Heart right ventricle (tissue), 16 donors: ENCODE measurements at regions not wholly inside any gene's neighbourhood (a gene's known extent, or its start where the extent isn't known, plus 50 kb on each side); places are given as distances from the start of the nearest gene placed in this dataset.

ENCODE experiments used
- ATAC-seq, 8 donors: fragments of 200-7000 bp; cut with Tn5 transposase; one replicate each; pipeline ENCODE4 v1.9.1; 2020; ENCODE audit warnings: mild to moderate bottlenecking in 8 of 8, moderate library complexity in 8 of 8, moderate number of reproducible peaks in 1 of 8
- DNase-seq, 2 donors: peaks; one replicate each; pipeline ENCODE4 v3.0.0-alpha.2; 2020
- H3K27ac ChIP-seq, 10 donors: fragments of 200-600 bp; sonication (generic) in 2 of 10; one replicate each; pipeline versions ENCODE4 v1.5.0 to v1.8.0; 2020 to 2022; ENCODE audit warnings: mild to moderate bottlenecking in 3 of 10
- H3K27me3 ChIP-seq, 7 donors: fragments of 200-600 bp; one replicate each; pipeline ENCODE4 v1.8.0; 2021 to 2022; ENCODE audit warnings: mild to moderate bottlenecking in 2 of 7
- H3K36me3 ChIP-seq, 9 donors: fragments of 200-600 bp; sonication (generic) in 1 of 9; one replicate each; pipeline versions ENCODE4 v1.5.0 to v1.8.0; 2020 to 2022; ENCODE audit warnings: mild to moderate bottlenecking in 2 of 9
- H3K4me1 ChIP-seq, 9 donors: fragments of 200-600 bp; sonication (generic) in 1 of 9; one replicate each; pipeline versions ENCODE4 v1.5.0 to v1.8.0; 2020 to 2022; ENCODE audit warnings: mild to moderate bottlenecking in 4 of 9
- H3K4me3 ChIP-seq, 10 donors: fragments of 200-600 bp; sonication (generic) in 2 of 10; one replicate each; pipeline versions ENCODE4 v1.5.0 to v1.8.0; 2020 to 2022; ENCODE audit warnings: mild to moderate bottlenecking in 7 of 10, moderate library complexity in 2 of 10
- H3K9me3 ChIP-seq, 11 donors: fragments of 200-600 bp in 10 of 11; sonication (generic) in 2 of 11; one replicate each; pipeline versions ENCODE4 v1.5.0 to v1.8.0; 2013 to 2022; ENCODE audit warnings: mild to moderate bottlenecking in 2 of 11, control low read depth in 1 of 11, moderate library complexity in 1 of 11
- WGBS, 2 donors: extraction: QIAGEN DNeasy Blood & Tissue Kit; methylation state at CpG; one replicate each; pipeline ENCODE4 v1.1.7; 2013; ENCODE audit warnings: inconsistent platforms in 1 of 2; 5-methylcytosine and 5-hydroxymethylcytosine counted together
- intact Hi-C, 10 donors: fragments of 100-400 bp; cut with DNase I; formaldehyde crosslinking; loops; one replicate each; pipeline versions ENCODE4 v1.11.1 to v1.14.2; 2022
- TF ChIP-seq, protein P1 (sequence below), 9 donors: fragments of 200-600 bp; sonication (generic) in 2 of 9; IDR thresholded peaks; one replicate each; pipeline versions ENCODE4 v1.5.0 to v1.8.0; 2021 to 2022; ENCODE audit warnings: antibody characterized with exemption in 9 of 9, mild to moderate bottlenecking in 5 of 9, moderate library complexity in 1 of 9
- donor health status: Arrhythmogenic right ventricular cardiomyopathy.
- donor health status: ischemic (EF 13 %, LVEDD 7.1; RV severe dilation, severe dysfunction).
- donor health status: healthy with polysubstance abuse.
- donor health status: DM: no; HTN: yes; CAD: no.
- donor health status: DM: no; HTN: no; CAD: no.
- donor health status: ischemic (EF 25% LVEDD 6.9; RV normal size, moderate dysfunction).
- donor health status: ischemic (EF 25% LVEDD 5.7; RV mildly dilated, moderate dysfunction).
- donor health status: healthy.
- donor health status: DM: yes; HTN: yes; CAD: no.
- donor health status: Ischemic cardiomyopathy.
- donor health status: ischemic (EF 35%, LVEDD 5.7; RV mildly dilated, moderate dysfunction).
- donor health status: nonischemic (EF 11% LVEDD 7.7; RV severe dilation, severe dysfunction).
- donor health status: DM: yes; HTN: yes; CAD: no.
- donor health status: PGD.
- donor health status: ischemic (EF 29% LVEDD 5.4; RV normal size, mild dysfunction).
- donor health status: nonischemic (EF 23%, LVEDD 6.1; RV moderate dilation, normal function).

DNA sequence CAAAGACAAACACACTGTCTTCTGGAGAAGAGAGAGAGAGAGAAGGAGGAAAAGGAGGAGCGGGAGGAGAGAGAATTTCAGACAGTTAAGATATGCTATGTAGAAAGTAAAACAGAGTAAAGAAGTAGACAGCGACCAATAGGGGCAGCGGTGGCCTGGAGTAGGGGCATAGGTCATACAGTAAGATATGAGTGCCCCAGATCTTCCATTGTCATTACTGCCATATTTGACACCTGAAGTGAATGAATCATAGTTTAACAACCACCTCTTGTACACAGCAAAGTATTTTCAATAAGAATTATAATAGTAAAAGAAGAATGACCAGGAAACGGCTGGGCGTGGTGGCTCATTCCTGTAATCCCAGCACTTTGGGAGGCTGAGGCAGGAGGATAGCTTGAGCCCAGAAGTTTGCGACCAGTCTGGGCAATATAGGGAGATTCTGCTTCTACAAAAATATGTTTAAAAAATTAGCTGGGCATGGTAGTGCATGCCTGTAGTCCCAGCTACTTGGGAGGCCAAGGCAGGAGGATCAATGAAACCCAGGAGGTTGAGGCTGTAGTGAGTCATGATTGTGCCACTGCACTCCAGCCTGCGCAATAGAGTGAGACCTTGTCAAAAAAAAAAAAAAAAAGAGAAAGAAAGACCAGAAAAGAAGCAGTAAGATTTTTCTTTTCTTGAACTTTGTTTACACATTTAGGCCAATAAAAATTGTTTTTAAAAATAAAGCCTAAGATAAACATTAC, 77.0 kb upstream of the GPR158 start:
- DNase-seq (no peak), ATAC-seq (no peak)
- H3K4me1 ChIP-seq: peaks cover 0 to 15% (median 3%) of the 10 kb centered on the region in 9 donors
- H3K36me3 ChIP-seq: no peaks in the 10 kb centered on the region
- no peak overlapping the region for H3K4me3 ChIP-seq
- intact Hi-C loops: no loop called here
- 94 to 96% methylated on average over 7 of the region's 7 CpGs for WGBS, 2 donors
- H3K9me3 ChIP-seq: peaks cover 0 to 27% (median 15%) of the 10 kb centered on the region in 11 donors
- no peak overlapping the region for H3K27ac ChIP-seq
- TF ChIP-seq, protein P1, sequence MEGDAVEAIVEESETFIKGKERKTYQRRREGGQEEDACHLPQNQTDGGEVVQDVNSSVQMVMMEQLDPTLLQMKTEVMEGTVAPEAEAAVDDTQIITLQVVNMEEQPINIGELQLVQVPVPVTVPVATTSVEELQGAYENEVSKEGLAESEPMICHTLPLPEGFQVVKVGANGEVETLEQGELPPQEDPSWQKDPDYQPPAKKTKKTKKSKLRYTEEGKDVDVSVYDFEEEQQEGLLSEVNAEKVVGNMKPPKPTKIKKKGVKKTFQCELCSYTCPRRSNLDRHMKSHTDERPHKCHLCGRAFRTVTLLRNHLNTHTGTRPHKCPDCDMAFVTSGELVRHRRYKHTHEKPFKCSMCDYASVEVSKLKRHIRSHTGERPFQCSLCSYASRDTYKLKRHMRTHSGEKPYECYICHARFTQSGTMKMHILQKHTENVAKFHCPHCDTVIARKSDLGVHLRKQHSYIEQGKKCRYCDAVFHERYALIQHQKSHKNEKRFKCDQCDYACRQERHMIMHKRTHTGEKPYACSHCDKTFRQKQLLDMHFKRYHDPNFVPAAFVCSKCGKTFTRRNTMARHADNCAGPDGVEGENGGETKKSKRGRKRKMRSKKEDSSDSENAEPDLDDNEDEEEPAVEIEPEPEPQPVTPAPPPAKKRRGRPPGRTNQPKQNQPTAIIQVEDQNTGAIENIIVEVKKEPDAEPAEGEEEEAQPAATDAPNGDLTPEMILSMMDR (IDR thresholded peaks at IDR 0.05): no peak
- H3K27me3 ChIP-seq: no peaks in the 10 kb centered on the region

DNA sequence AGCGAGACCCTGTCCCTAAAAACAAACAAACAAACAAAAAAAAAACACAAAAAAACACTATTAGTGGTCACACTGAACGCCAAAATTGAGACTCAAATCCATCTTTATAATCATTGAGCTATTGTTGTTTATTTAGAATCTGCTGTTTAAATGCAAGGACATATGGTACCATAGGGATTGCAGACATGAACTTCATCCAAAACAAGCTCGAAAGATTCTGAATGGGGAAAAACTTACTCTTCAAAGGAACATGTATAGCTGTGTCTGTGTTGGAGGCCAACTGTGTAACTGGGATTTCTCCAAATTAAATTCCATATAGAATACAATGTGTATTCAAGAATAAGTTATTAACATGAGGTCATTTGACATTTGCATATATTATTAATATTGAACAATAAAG, 74.7 kb upstream of the GPR158 start:
- TF ChIP-seq, protein P1 (IDR thresholded peaks at IDR 0.05): no peak
- Histone ChIP-seq H3K27me3 (no peaks in the 10 kb centered on the region), H3K27ac (no peak overlapping the region), H3K36me3 (no peaks in the 10 kb centered on the region), H3K4me3 (no peak overlapping the region), H3K9me3 (peaks cover 0 to 6% (median 1%) of the 10 kb centered on the region in 11 donors), H3K4me1 (peaks cover 0 to 15% (median 3%) of the 10 kb centered on the region in 9 donors)
- 89 to 93% methylated on average over 3 of the region's 3 CpGs for WGBS, 2 donors
- ATAC-seq: no peak
- intact Hi-C loops: no loop called here
- DNase-seq: no peak

DNA sequence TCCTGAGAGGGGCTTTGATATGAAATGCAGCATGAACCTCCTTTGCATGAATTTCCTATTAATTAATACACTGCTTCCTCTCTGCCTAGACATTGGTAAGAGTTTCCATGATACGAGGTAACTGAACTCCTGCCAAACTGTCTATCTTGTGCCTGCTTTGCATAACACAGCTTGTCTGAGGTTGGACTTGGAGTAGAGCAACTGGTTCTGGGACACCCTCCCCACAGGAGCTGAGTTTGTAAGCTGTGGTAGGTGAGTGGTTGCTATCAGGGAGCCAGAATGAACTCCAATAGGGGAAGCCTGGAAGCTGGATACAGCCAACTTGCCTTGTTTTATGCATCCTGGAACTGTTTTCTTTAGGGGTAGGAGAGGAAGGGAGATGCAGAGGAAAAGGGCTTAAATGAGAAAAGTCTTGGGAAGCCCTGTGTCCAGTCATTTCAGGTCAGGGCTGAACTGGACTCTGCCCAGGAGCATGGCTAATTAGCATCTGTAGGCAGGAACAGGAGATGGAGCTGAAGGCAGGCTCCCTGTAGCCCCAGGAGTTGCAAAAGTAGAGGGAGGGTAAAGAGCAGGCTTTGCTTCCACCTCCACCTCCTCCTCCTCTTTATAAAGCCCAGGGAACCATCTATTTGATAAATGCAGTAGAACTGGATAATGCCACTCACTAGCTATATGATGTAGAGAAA, 73.2 kb upstream of the GPR158 start:
- no peak for DNase-seq
- no peaks in the 10 kb centered on the region for H3K27me3 ChIP-seq
- 16 to 21% methylated on average over 1 of the region's 1 CpG for WGBS, 2 donors
- H3K4me1 ChIP-seq: peaks cover 0 to 15% (median 3%) of the 10 kb centered on the region in 9 donors
- no peak overlapping the region for H3K4me3 ChIP-seq
- H3K27ac ChIP-seq: no peak overlapping the region
- intact Hi-C loops: no loop called here
- ATAC-seq: peak in 3 of 8 donors; percentile 35 to 65 (median 48)
- TF ChIP-seq, protein P1 (IDR thresholded peaks at IDR 0.05): no peak
- no peaks in the 10 kb centered on the region for H3K36me3 ChIP-seq
- H3K9me3 ChIP-seq: no peaks in the 10 kb centered on the region

DNA sequence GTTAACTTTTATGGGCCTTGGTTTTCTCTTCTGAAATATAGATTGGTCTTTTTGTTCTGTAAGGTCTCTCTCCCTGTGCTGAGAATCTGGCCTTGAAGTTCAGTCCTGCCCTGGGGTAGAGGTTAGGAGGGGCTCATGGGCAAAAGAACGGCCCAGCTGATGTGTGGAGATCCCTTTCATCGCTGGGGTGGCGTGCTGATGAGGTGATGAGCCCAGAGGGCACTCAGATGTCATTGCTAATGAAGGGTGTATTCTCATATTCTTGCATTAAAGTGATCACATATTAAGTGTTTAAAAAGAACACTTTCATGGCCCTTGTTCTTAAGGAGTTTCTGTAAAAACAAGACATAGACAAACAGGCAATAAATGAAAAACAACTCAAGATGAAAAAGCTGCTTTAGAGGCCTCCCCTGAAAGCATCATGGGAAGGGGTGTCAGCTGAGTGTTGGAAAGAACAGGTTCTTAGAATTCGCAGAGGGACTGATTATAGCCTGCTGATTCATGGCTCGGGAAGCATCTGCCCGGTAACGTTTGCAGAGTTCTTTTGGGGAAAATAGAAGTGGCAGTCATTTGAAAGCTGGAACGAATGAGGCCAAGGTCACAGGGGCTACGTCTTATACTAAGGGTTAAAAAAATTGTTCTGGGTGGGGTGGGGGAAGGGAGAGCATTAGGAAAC, 72.5 kb upstream of the GPR158 start:
- ATAC-seq (peak in 1 of 8 donors; percentile 22), DNase-seq (no peak)
- Histone ChIP-seq H3K27ac (no peak overlapping the region), H3K4me3 (no peak overlapping the region), H3K4me1 (peaks cover 0 to 15% (median 3%) of the 10 kb centered on the region in 9 donors), H3K9me3 (no peaks in the 10 kb centered on the region), H3K27me3 (no peaks in the 10 kb centered on the region), H3K36me3 (no peaks in the 10 kb centered on the region)
- TF ChIP-seq, protein P1 (IDR thresholded peaks at IDR 0.05): no peak
- 32 to 52% methylated on average over 9 of the region's 9 CpGs for WGBS, 2 donors
- intact Hi-C loops: no loop called here
